Duodenal mucosa (tissue), 2 donors: ENCODE measurements at regions not wholly inside any gene's neighbourhood (a gene's known extent, or its start where the extent isn't known, plus 50 kb on each side); places are given as distances from the start of the nearest gene placed in this dataset.
"Not testable (repeated sequence)": the region's sequence is repeated elsewhere in the genome, so short reads cannot be mapped to it uniquely, and the experiment has no call there.

Experiments used
- H3K27ac ChIP-seq: one replicate; pipeline ENCODE4 v1.7.0; 2013; ENCODE audit warnings: low read depth, low read length
- H3K27me3 ChIP-seq, 2 donors: one replicate each; pipeline ENCODE4 v1.7.0; 2013; ENCODE audit warnings: low read length in 2 of 2, control low read depth in 1 of 2; ENCODE audit not compliant: insufficient read depth in 2 of 2, control insufficient read depth in 1 of 2
- H3K36me3 ChIP-seq, 2 donors: one replicate each; pipeline ENCODE4 v1.7.0; 2013; ENCODE audit warnings: low read length in 2 of 2, control low read depth in 1 of 2; ENCODE audit not compliant: insufficient read depth in 2 of 2, control insufficient read depth in 1 of 2
- H3K4me1 ChIP-seq, 2 donors: one replicate each; pipeline ENCODE4 v1.7.0; 2013; ENCODE audit warnings: low read length in 2 of 2, control low read depth in 1 of 2; ENCODE audit not compliant: insufficient read depth in 2 of 2, control insufficient read depth in 1 of 2
- H3K4me3 ChIP-seq, 2 donors: one replicate each; pipeline ENCODE4 v1.7.0; 2013; ENCODE audit warnings: low read length in 2 of 2, low read depth in 1 of 2
- H3K9ac ChIP-seq, 2 donors: one replicate each; pipeline ENCODE4 v1.7.0; 2013; ENCODE audit warnings: low read length in 2 of 2, low read depth in 1 of 2
- H3K9me3 ChIP-seq, 2 donors: one replicate each; pipeline ENCODE4 v1.7.0; 2013; ENCODE audit warnings: low read length in 2 of 2, control low read depth in 1 of 2; ENCODE audit not compliant: control insufficient read depth in 1 of 2

GRCh38 chr12:25404955-25405354, 148.1 kb downstream of the LMNTD1 start:
- Histone ChIP-seq H3K27ac (no peak overlapping the region), H3K4me3 (no peak overlapping the region), H3K36me3 (no peaks in the 10 kb centered on the region), H3K9me3 (no peaks in the 10 kb centered on the region), H3K4me1 (no peaks in the 10 kb centered on the region), H3K9ac (no peak overlapping the region), H3K27me3 (no peaks in the 10 kb centered on the region)

DNA sequence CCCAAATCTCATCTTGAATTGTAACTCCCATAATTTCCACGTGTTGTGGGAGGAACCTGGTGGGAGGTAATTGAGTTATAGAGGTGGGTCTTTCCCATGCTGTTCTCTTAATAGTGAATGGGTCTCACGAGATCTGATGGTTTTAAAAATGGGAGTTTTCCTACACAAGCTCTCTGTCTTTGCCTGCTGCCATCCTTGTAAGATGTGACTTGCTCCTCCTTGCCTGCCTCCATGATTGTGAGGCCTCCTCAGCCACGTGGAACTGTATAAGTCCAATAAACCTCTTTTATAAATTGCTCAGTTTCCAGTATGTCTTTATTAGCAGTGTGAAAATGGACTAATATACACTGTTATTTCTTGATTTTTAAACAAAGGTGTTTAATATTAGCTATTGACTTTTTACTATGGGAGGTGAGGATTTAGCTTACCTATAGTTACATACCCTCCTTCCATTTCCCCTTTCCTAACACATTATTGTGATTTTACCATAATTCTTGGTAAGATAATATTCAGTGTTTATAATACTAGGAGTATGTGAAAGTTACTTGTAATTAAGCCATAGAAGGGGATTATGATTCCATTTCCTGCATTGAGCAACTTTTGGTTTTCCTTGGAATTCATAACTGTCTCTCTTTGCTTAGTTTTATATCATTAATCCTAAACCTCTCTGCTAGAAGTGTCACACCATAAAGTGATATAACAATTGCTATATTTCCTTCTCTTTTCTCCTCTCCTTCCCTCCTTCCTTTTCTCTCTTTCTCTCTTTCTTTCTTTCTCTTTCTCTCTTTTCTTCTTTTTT, 151.0 kb upstream of the KRAS start:
- Histone ChIP-seq H3K4me3 (no peak overlapping the region), H3K9me3 (no peaks in the 10 kb centered on the region), H3K9ac (no peak overlapping the region), H3K36me3 (no peaks in the 10 kb centered on the region), H3K27me3 (no peaks in the 10 kb centered on the region), H3K27ac (no peak overlapping the region), H3K4me1 (no peaks in the 10 kb centered on the region)

DNA sequence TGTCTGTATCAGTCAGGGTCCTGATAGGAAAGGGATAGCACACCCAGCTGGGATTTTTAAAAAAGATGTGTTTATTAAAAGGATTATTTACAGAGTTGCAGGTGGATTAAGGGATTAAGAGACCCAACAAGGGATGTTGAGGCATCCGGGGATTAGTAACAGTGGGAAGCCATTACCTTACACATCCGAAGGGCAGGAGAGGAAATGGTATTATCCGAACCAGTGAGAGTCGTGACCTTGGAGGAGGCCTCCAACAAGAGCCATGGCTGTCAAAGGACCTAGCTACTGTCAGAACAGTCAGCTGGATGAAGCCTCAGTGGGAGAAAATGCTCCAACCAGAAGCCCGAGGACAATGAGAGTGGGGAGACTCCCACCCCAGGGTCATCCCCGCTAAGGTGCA, 146.3 kb upstream of the KRAS start:
- H3K36me3 ChIP-seq = no peaks in the 10 kb centered on the region
- H3K9me3 ChIP-seq = no peaks in the 10 kb centered on the region
- H3K4me1 ChIP-seq = no peaks in the 10 kb centered on the region
- H3K27me3 ChIP-seq = no peaks in the 10 kb centered on the region
- H3K9ac ChIP-seq = no peak overlapping the region
- H3K27ac ChIP-seq = no peak overlapping the region
- H3K4me3 ChIP-seq = no peak overlapping the region

DNA sequence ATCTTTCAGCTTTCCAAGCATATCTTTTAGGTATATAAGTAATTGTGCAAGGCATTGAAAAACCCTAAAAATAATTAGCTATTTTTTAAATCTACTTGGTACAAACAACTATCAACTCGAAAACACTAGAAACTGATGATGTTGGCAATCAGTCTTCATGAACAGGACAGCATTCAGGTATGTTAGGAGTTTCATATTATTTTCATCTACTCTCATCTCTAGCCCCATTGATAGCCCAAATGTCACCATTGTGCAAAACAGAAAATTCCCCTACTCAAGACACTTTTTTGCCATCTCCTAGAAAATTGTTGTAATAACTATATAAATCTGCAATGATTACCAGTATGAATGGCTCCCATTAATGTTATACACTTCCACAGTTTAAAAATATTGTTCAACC, 144.5 kb upstream of the KRAS start:
- Histone ChIP-seq H3K27me3 (no peaks in the 10 kb centered on the region), H3K4me3 (no peak overlapping the region), H3K9me3 (no peaks in the 10 kb centered on the region), H3K9ac (no peak overlapping the region), H3K27ac (no peak overlapping the region), H3K36me3 (no peaks in the 10 kb centered on the region), H3K4me1 (no peaks in the 10 kb centered on the region)

DNA sequence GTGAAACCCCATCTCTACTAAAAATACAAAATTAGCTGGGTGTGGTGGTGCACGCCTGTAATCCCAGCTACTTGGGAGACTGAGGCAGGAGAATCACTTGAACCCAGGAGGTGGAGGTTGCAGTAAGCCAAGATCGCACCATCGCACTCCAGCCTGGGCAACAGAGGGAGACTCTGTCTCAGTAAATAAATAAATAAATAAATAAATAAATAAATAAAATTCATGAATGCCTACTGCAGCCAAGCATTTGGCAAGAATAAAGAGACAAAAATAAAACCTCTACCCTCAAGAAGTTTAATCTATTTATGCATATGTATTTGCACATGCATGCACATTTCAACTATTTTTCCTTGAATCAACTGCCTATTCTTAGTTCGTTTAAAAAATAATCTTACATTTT, 144.0 kb upstream of the KRAS start:
- H3K4me3 ChIP-seq, H3K4me1 ChIP-seq, H3K9me3 ChIP-seq, H3K9ac ChIP-seq, H3K36me3 ChIP-seq, H3K27me3 ChIP-seq, H3K27ac ChIP-seq: not testable (repeated sequence)

DNA sequence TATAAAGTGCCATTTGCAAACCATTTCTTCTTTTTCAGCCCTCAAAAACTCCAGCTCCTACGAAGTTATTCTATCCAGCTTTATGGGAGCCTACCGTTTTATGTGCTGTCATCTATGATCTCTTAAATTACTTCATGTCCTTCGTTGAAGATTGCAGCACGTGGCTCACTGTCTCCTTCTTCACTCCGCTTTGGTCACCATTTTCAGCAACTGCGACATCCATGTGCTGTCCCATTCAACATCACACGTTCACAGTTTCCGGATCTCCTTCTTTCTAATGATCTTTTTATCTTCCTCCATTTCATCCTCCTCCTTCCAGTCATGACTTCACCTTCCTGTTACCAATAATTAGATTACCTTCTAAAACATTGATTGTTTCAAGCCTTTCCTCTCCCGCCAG, 143.3 kb upstream of the KRAS start:
- H3K4me3 ChIP-seq = no peak overlapping the region
- H3K27ac ChIP-seq = no peak overlapping the region
- H3K9me3 ChIP-seq = no peaks in the 10 kb centered on the region
- no peaks in the 10 kb centered on the region for H3K36me3 ChIP-seq
- H3K4me1 ChIP-seq = no peaks in the 10 kb centered on the region
- H3K9ac ChIP-seq = no peak overlapping the region
- no peaks in the 10 kb centered on the region for H3K27me3 ChIP-seq

GRCh38 chr12:25391346-25391745, 140.6 kb upstream of the KRAS start:
- not testable (repeated sequence) for H3K4me3 ChIP-seq, H3K27me3 ChIP-seq, H3K9me3 ChIP-seq, H3K27ac ChIP-seq, H3K36me3 ChIP-seq, H3K9ac ChIP-seq
- H3K4me1 ChIP-seq = peaks cover 14 to 17% of the 10 kb centered on the region in 2 donors

GRCh38 chr12:25388183-25388582, 137.5 kb upstream of the KRAS start:
- peaks cover 29 to 31% of the 10 kb centered on the region in 2 donors for H3K4me1 ChIP-seq
- peak overlapping the region in 1 of 2 donors; percentile 3 for H3K9ac ChIP-seq
- no peak overlapping the region for H3K27ac ChIP-seq
- H3K9me3 ChIP-seq = no peaks in the 10 kb centered on the region
- no peaks in the 10 kb centered on the region for H3K36me3 ChIP-seq
- no peak overlapping the region for H3K4me3 ChIP-seq
- no peaks in the 10 kb centered on the region for H3K27me3 ChIP-seq

- Histone ChIP-seq H3K9me3 (no peaks in the 10 kb centered on the region), H3K9ac (peak overlapping the region in 1 of 2 donors; percentile 92), H3K4me3 (no peak overlapping the region), H3K4me1 (peaks cover 29 to 36% of the 10 kb centered on the region in 2 donors), H3K36me3 (no peaks in the 10 kb centered on the region), H3K27ac (no peak overlapping the region), H3K27me3 (no peaks in the 10 kb centered on the region)
Observed at GRCh38 chr12:25387732-25388050, 137.0 kb upstream of the KRAS start.

DNA sequence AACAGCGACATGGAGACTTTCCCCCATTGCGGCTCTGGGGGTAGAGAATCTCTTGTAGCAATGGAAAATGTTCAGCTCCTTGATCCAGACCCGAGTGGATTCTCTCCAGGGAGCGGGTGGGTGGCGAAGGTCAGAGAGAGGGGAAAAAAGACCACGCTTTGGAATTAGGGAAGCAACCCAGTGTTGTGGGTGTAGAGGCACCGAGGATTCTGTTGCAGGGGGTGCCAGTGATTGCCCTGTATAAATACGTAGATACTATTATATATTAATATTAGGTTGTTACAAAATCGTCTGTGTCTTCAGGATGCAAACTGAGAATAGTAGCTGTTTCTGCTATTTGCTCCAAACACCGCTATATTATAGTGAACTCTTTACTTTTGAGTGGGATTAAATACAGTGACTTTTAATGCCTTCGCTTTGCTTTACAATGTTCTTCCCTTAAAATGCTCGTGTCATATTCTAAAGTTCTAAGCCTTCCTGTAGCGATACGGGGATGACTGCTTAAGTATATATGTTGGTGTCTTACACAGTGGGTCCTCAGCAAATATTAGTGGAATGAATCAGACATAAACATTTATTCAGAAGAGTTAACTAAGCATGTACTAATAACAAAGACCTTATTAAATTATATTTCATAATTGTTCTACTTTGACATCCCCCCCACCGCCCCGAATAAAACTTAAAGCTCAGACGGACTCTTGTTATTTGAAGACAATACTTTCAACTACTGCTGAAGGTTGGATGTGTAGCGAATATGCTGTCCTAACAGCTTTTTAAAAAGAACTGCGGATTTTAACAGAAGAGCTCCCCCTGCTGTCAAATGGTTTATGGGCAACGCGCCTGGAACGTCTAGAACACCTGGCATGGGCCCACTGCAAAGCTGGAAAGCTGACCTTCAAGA, 136.4 kb upstream of the KRAS start:
- H3K36me3 ChIP-seq = no peaks in the 10 kb centered on the region
- H3K27me3 ChIP-seq = no peaks in the 10 kb centered on the region
- peaks cover 29 to 40% of the 10 kb centered on the region in 2 donors for H3K4me1 ChIP-seq
- no peaks in the 10 kb centered on the region for H3K9me3 ChIP-seq
- H3K4me3 ChIP-seq = peak overlapping the region; percentile 84 to 87
- peak overlapping the region; percentile 98 for H3K27ac ChIP-seq
- peak overlapping the region; percentile 56 to 92 for H3K9ac ChIP-seq
